ENCODE measurements at regions not wholly inside any gene's neighbourhood (a gene's known extent, or its start where the extent isn't known, plus 50 kb on each side); places are given as distances from the start of the nearest gene placed in this dataset.

DNA sequence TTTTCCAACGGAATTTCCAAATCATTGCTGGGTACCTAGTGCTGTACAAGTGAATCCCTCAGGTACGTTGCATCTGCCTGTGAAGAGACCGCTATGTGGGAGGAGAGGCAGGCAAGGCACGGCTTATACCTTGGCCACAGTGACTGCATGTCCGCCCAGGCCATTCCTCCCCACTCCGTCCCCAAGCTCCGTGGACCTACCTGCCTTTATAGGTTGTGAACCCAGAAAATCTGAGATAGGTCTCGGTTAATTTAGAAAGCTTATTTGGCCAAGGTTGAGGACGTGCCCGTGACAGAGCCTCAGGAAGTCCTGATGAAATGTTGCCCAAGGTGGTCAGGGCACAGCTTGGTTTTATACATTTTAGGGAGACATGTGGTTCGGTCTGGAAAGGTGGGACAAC lies 218.5 kb upstream of the TSHZ3 start:
- DNase-seq, result no peak

GRCh38 chr19:31568724-31569123 lies 219.5 kb upstream of the TSHZ3 start:
- DNase-seq, result no peak

- DNase-seq, result no peak
These were observed 221.5 kb upstream of the TSHZ3 start for GRCh38 chr19:31570718-31571117.

GRCh38 chr19:31572102-31572975 lies 223.1 kb upstream of the TSHZ3 start:
- no peak for DNase-seq

DNA sequence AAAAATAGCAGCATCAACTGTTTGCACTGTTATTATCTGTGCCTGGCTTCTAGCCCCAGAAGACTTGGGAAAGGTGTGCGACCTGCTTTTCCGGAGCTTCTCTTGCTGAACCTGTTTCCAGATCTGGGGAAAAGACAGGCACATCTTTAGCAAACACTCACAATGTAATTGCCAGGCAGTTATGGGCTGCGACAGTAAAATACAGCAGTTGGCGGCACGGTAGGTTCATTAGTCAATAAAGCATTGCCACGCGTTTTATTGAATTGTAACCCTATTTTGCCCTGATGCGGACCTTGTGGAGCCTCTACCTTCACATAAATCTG lies 223.7 kb upstream of the TSHZ3 start:
- DNase-seq, result no peak

GRCh38 chr19:31574251-31574973 lies 225.2 kb upstream of the TSHZ3 start:
- no peak for DNase-seq

- DNase-seq, result no peak
These were observed 226.7 kb upstream of the TSHZ3 start for GRCh38 chr19:31575846-31576335.

DNA sequence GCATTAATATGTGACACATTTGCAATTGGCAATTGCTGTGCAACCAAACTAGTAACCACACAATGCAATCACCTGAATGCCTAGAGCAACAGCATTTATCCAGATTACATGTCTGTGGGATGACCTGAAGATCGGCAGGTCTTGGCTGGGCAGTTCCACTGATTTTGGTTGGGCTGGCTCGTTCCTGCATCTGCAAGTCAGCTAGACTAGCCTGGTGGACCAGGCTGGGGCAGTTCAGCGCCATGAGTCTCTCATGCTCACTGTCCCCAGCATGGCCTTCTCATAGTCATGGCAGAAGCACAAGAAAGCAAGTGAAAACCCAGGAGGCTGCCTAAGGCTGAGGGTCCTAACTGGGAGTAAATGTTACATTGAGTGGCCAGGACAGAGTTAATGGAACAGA lies 229.1 kb upstream of the TSHZ3 start:
- DNase-seq, result no peak

DNA sequence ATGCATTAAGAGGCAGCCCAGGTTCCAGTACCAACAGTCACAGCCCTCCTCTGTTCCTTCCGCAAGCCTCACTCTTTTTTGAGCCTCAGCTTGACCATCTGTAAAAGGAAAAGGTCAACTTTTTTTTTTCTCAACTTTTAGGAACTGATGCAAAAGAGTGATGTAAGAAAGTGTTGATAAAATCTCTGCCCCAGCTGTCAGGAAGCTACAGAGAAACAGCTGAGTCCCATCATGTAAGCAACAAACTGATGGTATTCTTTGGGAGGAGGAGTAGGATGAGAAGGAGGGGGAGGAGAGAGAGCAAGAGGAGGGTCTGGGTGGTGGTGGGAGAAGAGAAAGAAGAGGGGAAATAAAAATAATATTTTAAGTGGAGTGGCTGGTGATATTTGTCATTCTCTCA lies 233.9 kb upstream of the TSHZ3 start:
- DNase-seq, result no peak

DNA sequence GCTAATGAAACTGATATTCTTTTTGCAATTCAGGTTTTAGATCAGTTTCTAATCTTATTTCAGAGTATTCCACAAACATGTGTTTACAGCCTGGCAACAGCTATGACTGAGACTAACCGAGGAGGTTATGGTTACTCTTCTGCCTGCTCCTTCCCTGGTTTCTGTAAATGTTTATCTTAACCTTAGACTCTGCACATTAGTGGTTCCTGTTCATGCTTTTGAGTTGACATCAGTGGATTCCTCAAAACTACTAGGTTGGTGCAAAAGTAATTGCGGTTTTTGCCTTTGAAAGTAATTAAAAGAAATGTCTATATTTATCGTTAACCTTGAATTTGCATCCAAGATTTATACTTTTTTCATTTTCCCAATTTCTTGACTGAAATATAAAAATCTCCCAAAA lies 237.0 kb upstream of the TSHZ3 start:
- DNase-seq, result no peak

DNA sequence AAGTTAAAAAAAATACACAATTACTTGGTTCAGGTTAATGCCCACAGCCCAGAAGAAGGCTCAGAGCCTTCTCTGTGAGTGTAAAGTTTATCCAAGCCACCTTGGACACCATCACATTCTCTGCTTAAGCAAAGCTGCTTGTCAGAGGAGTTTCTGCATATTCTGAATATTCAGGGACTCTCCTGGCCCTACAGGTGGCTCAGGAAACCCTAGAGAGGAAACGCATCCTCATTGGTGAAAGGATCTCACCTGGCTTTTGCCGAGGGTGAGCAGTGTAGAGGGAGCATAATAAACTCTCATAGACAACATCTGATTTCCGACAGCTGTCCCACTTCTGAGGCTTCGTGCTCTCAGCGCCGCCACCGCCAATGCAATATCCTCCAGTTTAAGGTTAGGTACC lies 239.9 kb upstream of the TSHZ3 start:
- DNase-seq, result no peak

DNA sequence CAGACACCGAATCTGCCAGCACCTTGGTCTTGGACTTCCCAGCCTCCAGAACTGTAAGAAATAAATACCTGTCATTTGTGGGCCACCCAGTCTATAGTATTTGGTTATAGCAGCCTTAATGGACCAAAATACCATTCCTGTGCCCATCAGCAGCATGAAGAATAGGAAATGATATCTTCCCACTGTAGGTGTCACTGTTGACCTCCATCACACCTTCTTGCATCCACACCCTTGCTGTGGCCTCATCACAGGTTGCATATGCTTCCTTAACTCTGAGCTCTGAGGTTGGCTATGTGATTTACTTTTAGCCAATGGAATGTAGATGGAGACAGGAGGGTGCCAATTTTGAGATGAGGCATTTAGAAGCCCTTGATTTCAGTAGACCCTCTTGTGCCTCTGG lies 242.0 kb upstream of the TSHZ3 start:
- no peak for DNase-seq

DNA sequence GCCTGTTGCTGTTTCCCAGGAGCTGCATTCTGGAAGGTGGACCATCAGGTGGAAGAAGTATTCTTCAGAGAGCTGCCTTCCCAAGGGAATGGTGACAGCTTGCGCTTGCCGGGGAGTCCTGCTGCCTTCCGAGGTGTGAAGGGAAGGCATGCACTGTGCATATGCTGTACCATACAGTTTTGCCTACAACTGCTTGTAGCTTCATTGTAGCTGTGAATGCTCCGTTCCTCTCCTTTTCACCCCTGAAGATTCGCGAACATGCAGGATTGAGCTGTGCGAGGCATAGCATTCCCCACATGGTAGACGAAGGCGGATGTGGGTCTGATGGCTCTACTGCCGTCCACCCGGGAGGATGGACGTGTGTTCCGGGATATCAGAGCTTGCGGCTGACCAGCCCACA lies 243.2 kb upstream of the TSHZ3 start:
- no peak for DNase-seq

GRCh38 chr19:31594701-31595100 lies 245.5 kb upstream of the TSHZ3 start:
- no peak for DNase-seq

GRCh38 chr19:31595521-31595920 lies 246.3 kb upstream of the TSHZ3 start:
- DNase-seq, result no peak

GRCh38 chr19:31596751-31597150 lies 247.5 kb upstream of the TSHZ3 start:
- DNase-seq, result no peak

GRCh38 chr19:31597616-31598015 lies 248.4 kb upstream of the TSHZ3 start:
- no peak for DNase-seq

DNA sequence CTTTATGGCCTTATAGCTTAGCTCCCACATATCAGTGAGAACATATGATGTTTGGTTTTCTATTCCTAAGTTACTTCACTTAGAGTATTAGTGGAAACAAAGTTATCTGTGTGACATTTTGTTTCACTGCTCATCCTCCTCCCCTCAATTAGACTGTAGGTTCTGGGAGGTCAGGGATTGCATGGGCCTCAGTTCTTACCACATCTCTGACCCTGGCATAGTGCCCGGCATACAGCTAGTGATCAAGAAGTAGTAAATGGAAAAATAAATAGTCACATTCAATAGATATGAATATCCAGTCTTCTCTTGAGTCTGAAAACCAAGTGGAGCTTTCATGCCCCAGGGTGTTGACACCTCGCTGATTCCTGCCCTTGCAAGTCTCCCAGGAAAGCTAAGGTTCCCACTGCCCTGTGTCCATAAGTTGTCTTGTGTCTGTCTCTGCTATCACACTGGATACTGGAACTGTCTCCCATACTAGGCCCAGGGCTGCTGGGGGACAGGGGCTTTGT lies 249.5 kb upstream of the TSHZ3 start:
- DNase-seq, result no peak

DNA sequence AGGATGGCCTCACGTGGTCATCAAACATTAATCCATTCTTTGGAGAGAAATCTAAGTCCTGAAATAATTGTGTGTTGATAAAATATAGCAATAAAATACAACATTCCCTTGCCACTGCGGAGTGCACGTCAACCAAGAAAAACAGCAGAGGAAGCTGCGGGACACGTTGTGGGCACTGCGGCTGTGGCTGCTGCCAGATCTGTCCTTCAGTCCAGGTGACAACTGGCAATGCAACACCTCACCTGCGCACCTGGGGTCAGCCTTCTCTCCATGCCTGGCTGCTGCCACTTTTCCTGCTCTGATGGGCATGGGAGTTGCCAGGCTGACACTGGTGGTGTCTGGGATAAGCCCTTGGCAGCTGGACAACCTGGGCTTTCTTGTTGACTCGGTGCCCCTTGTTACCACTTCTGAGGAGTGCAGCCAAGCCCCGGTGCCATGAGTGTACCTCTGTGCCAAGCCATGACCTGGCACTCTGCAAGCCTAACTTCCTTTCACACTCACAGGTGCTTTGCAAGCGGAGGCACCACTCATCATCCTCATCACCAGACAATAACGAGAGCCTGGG lies 251.6 kb upstream of the TSHZ3 start:
- DNase-seq, result no peak

GRCh38 chr19:31601855-31602254 lies 252.6 kb upstream of the TSHZ3 start:
- DNase-seq, result no peak

DNA sequence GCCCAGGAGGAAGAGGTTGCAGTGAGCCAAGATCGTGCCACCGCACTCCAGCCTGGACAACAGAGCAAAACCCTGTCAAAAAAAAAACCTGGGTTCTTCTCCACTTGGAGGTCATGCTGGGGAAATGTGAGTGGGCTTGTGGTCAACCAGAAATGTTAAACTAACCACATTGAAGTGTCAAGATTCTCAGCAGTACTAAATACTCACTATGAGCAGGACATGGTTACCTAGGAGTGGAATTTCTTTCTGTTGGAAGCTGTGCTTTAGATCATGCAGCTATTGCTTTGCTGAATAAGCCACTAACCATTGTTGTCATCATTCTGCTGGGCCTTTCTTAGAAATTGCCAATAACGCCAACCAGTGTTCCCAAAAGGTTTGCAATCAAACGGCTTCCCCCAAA lies 253.3 kb upstream of the TSHZ3 start:
- DNase-seq, result no peak

GRCh38 chr19:31604493-31605040 lies 255.3 kb upstream of the TSHZ3 start:
- no peak for DNase-seq

DNA sequence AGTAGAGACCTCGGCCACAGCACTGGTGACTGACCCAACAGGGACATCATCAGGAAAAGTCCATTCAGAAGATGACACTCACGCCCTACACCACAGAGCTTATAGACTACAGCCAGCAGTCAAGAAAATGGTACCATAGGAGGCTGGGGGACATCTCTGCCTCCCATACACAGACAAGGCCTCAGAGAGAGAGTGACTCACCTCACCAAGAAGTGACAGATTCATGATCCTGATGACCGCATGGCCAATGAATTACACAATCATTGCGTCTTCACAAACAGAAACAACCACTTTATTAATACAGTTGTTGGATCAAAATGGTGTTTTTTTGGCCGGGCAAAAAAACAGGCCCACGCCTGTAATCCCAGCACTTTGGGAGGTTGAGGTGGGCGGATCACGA lies 260.8 kb upstream of the TSHZ3 start:
- DNase-seq, result no peak

Data from stimulated activated CD4-positive, alpha-beta T cell treated with anti-CD3 and anti-CD28 coated beads, Interleukin-12 subunit alpha, Interleukin-12 subunit beta, amount 100 ng/mL, for 4 hours (primary cell).